ENCODE measurements at regions not wholly inside any gene's neighbourhood (a gene's known extent, or its start where the extent isn't known, plus 50 kb on each side); places are given as distances from the start of the nearest gene placed in this dataset.

DNA sequence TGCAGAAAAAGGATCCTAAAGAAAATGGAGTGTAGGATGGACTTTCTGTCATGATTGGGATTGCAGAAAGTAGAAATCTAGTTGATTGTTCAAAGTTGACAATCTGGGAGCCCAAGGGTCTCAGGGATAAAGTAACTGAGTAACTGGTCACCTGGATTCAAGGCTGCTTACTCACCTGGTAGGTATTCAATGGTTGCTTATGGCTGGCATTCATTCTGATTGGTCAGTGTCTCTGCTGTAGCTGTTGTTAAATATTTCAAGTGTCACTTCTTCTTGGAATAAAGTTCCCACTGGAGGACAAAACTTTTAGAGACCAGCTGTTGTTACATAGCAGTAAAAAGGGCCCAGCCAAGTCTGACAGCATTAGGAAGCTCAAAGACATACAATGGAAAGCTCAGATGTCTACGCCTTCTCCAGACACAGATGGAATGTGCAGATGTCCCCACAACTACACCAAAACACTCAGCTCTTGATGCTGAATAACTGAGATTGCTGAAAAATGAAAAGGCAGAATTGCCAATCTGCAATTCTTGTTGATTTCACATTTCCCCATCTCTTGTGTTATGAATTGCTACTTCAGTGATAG, 106.9 kb downstream of the ZNF467 start:
- TF ChIP-seq, protein P1, sequence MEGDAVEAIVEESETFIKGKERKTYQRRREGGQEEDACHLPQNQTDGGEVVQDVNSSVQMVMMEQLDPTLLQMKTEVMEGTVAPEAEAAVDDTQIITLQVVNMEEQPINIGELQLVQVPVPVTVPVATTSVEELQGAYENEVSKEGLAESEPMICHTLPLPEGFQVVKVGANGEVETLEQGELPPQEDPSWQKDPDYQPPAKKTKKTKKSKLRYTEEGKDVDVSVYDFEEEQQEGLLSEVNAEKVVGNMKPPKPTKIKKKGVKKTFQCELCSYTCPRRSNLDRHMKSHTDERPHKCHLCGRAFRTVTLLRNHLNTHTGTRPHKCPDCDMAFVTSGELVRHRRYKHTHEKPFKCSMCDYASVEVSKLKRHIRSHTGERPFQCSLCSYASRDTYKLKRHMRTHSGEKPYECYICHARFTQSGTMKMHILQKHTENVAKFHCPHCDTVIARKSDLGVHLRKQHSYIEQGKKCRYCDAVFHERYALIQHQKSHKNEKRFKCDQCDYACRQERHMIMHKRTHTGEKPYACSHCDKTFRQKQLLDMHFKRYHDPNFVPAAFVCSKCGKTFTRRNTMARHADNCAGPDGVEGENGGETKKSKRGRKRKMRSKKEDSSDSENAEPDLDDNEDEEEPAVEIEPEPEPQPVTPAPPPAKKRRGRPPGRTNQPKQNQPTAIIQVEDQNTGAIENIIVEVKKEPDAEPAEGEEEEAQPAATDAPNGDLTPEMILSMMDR (conservative IDR thresholded peaks at IDR 0.05) = no peak
- TF ChIP-seq EZH2 (IDR thresholded peaks at IDR 0.05; ENCODE audit: low read depth) = no peak
